ENCODE measurements at regions not wholly inside any gene's neighbourhood (a gene's known extent, or its start where the extent isn't known, plus 50 kb on each side); places are given as distances from the start of the nearest gene placed in this dataset.

GRCh38 chrX:146409528-146409927 lies 400.0 kb upstream of the CXorf51B start:
- TF ChIP-seq PKNOX1 (IDR thresholded peaks at IDR 0.05) (no peak), SUZ12 (IDR thresholded peaks at IDR 0.05) (no peak), NFRKB (IDR thresholded peaks at IDR 0.05) (no peak), FOXM1 (IDR thresholded peaks at IDR 0.05; ENCODE audit: borderline replicate concordance) (no peak)
- ChIA-PET CTCF (no interaction called here), POLR2A (no interaction called here)
- DNase-seq (ENCODE audit: extremely low spot score) = no peak

- TF ChIP-seq PKNOX1 (IDR thresholded peaks at IDR 0.05) (no peak), NFRKB (IDR thresholded peaks at IDR 0.05) (no peak), FOXA1 (IDR thresholded peaks at IDR 0.05) (no peak), ZNF384 (IDR thresholded peaks at IDR 0.05) (no peak), FOXK2 (IDR thresholded peaks at IDR 0.05) (no peak), CTBP1 (IDR thresholded peaks at IDR 0.05; ENCODE audit: borderline replicate concordance) (no peak), LEF1 (IDR thresholded peaks at IDR 0.05; ENCODE audit: borderline replicate concordance) (no peak), FOXM1 (IDR thresholded peaks at IDR 0.05; ENCODE audit: borderline replicate concordance) (no peak), L3MBTL2 (conservative IDR thresholded peaks at IDR 0.05) (no peak), TARDBP (IDR thresholded peaks at IDR 0.05) (no peak), BHLHE40 (IDR thresholded peaks at IDR 0.05; ENCODE audit: borderline replicate concordance) (no peak)
- ChIA-PET CTCF (interaction anchor here (0.6 kb wide), 1 partner anchor 236 kb away, joined by 3 read pairs; no protein-coding TSS in a partner anchor), POLR2A (no interaction called here)
- DNase-seq (ENCODE audit: extremely low spot score) = no peak
Observed at GRCh38 chrX:146424422-146424821, 385.1 kb upstream of the CXorf51B start.

- POLR2A ChIA-PET = no interaction called here
- TF ChIP-seq L3MBTL2 (conservative IDR thresholded peaks at IDR 0.05) (no peak), LEF1 (IDR thresholded peaks at IDR 0.05; ENCODE audit: borderline replicate concordance) (no peak), BHLHE40 (IDR thresholded peaks at IDR 0.05; ENCODE audit: borderline replicate concordance) (no peak), SP1 (IDR thresholded peaks at IDR 0.05) (no peak), FOXM1 (IDR thresholded peaks at IDR 0.05; ENCODE audit: borderline replicate concordance) (no peak), CTBP1 (IDR thresholded peaks at IDR 0.05; ENCODE audit: borderline replicate concordance) (no peak), ARNT (IDR thresholded peaks at IDR 0.05) (no peak)
- CTCF ChIA-PET = no interaction called here
- DNase-seq (ENCODE audit: extremely low spot score) = no peak
Observed at GRCh38 chrX:146433771-146434170, 375.8 kb upstream of the CXorf51B start.

GRCh38 chrX:146435472-146435871 lies 374.1 kb upstream of the CXorf51B start:
- POLR2A ChIA-PET = no interaction called here
- no peak for TF ChIP-seq BHLHE40 (IDR thresholded peaks at IDR 0.05; ENCODE audit: borderline replicate concordance)
- TF ChIP-seq NFRKB (IDR thresholded peaks at IDR 0.05) = no peak
- no peak for TF ChIP-seq L3MBTL2 (conservative IDR thresholded peaks at IDR 0.05)
- no peak for TF ChIP-seq SP1 (IDR thresholded peaks at IDR 0.05)
- TF ChIP-seq TARDBP (IDR thresholded peaks at IDR 0.05) = no peak
- TF ChIP-seq HDGF (IDR thresholded peaks at IDR 0.05; ENCODE audit: borderline replicate concordance) = no peak
- TF ChIP-seq ARNT (IDR thresholded peaks at IDR 0.05) = no peak
- no peak for TF ChIP-seq ZNF384 (IDR thresholded peaks at IDR 0.05)
- no peak for TF ChIP-seq PKNOX1 (IDR thresholded peaks at IDR 0.05)
- no peak for TF ChIP-seq FOXA1 (IDR thresholded peaks at IDR 0.05)
- TF ChIP-seq FOXM1 (IDR thresholded peaks at IDR 0.05; ENCODE audit: borderline replicate concordance) = no peak
- TF ChIP-seq SUZ12 (IDR thresholded peaks at IDR 0.05) = no peak
- TF ChIP-seq LEF1 (IDR thresholded peaks at IDR 0.05; ENCODE audit: borderline replicate concordance) = no peak
- TF ChIP-seq ELF4 (IDR thresholded peaks at IDR 0.05) = no peak
- TF ChIP-seq FOXK2 (IDR thresholded peaks at IDR 0.05) = no peak
- TF ChIP-seq CTBP1 (IDR thresholded peaks at IDR 0.05; ENCODE audit: borderline replicate concordance) = no peak
- CTCF ChIA-PET = no interaction called here
- DNase-seq (ENCODE audit: extremely low spot score) = no peak

- ChIA-PET CTCF (no interaction called here), POLR2A (no interaction called here)
- no peak for TF ChIP-seq FOXM1 (IDR thresholded peaks at IDR 0.05; ENCODE audit: borderline replicate concordance)
- no peak for TF ChIP-seq ZNF384 (IDR thresholded peaks at IDR 0.05)
- TF ChIP-seq HDGF (IDR thresholded peaks at IDR 0.05; ENCODE audit: borderline replicate concordance) = no peak
- TF ChIP-seq SP1 (IDR thresholded peaks at IDR 0.05) = no peak
- no peak for TF ChIP-seq FOXA1 (IDR thresholded peaks at IDR 0.05)
- no peak for TF ChIP-seq FOXK2 (IDR thresholded peaks at IDR 0.05)
- TF ChIP-seq BHLHE40 (IDR thresholded peaks at IDR 0.05; ENCODE audit: borderline replicate concordance) = no peak
- no peak for TF ChIP-seq NFRKB (IDR thresholded peaks at IDR 0.05)
- TF ChIP-seq SUZ12 (IDR thresholded peaks at IDR 0.05) = no peak
- TF ChIP-seq LEF1 (IDR thresholded peaks at IDR 0.05; ENCODE audit: borderline replicate concordance) = no peak
- no peak for TF ChIP-seq TARDBP (IDR thresholded peaks at IDR 0.05)
- no peak for TF ChIP-seq ELF4 (IDR thresholded peaks at IDR 0.05)
- no peak for TF ChIP-seq ARNT (IDR thresholded peaks at IDR 0.05)
- no peak for DNase-seq (ENCODE audit: extremely low spot score)
Observed at GRCh38 chrX:146448791-146449190, 360.8 kb upstream of the CXorf51B start.

GRCh38 chrX:146449243-146449642 lies 360.3 kb upstream of the CXorf51B start:
- CTCF ChIA-PET = no interaction called here
- TF ChIP-seq FOXM1 (IDR thresholded peaks at IDR 0.05; ENCODE audit: borderline replicate concordance) = no peak
- no peak for TF ChIP-seq L3MBTL2 (conservative IDR thresholded peaks at IDR 0.05)
- TF ChIP-seq TARDBP (IDR thresholded peaks at IDR 0.05) = no peak
- TF ChIP-seq ARNT (IDR thresholded peaks at IDR 0.05) = no peak
- TF ChIP-seq BHLHE40 (IDR thresholded peaks at IDR 0.05; ENCODE audit: borderline replicate concordance) = no peak
- TF ChIP-seq HDGF (IDR thresholded peaks at IDR 0.05; ENCODE audit: borderline replicate concordance) = no peak
- no peak for TF ChIP-seq ELF4 (IDR thresholded peaks at IDR 0.05)
- no peak for TF ChIP-seq CTBP1 (IDR thresholded peaks at IDR 0.05; ENCODE audit: borderline replicate concordance)
- TF ChIP-seq FOXA1 (IDR thresholded peaks at IDR 0.05) = no peak
- TF ChIP-seq LEF1 (IDR thresholded peaks at IDR 0.05; ENCODE audit: borderline replicate concordance) = no peak
- DNase-seq (ENCODE audit: extremely low spot score) = no peak
- POLR2A ChIA-PET = no interaction called here
